Adrenal gland (tissue), 5 donors: ENCODE measurements at regions not wholly inside any gene's neighbourhood (a gene's known extent, or its start where the extent isn't known, plus 50 kb on each side); places are given as distances from the start of the nearest gene placed in this dataset.

Experiments used
- POLR2A ChIP-seq, 2 donors: fragments of 450-650 bp; IDR thresholded peaks; one replicate each; pipeline ENCODE4 v1.6.1; 2017; ENCODE audit warnings: antibody characterized with exemption in 2 of 2, mild to moderate bottlenecking in 2 of 2, moderate library complexity in 1 of 2
- TF ChIP-seq, protein P1 (sequence below), 6 experiments: fragments of 450-650 bp in 4 of 6; fragments of 200-600 bp in 2 of 6; sonication (generic) in 1 of 6; IDR thresholded peaks; 1 replicate in 5 of 6; 2 replicates in 1 of 6; pipeline versions ENCODE4 v1.5.1 to v1.8.0; 2016 to 2021; ENCODE audit warnings: antibody characterized with exemption in 6 of 6, mild to moderate bottlenecking in 2 of 6, moderate library complexity in 1 of 6
- donor health status: DM: no; HTN: no; CAD: no.

DNA sequence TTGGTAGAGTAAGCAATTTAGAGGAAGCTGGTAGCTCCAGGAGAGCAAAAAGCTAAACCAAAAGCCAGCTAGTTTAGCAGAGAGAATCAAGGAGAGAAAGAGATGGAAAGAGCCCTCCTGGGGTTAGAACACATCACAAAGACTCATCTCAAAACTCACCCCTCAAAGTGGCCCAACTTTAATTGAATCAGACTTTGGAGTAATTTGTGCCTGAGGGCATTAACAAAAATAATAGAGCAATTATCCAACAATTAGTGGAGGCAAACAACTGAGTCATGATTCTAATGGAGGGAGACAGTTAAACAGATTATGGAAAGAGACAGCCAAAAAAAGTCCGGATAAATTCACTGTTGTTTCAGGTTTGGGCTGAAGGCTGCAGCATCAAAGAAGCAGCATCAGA, 417.4 kb downstream of the KCNJ3 start:
- TF ChIP-seq, protein P1, sequence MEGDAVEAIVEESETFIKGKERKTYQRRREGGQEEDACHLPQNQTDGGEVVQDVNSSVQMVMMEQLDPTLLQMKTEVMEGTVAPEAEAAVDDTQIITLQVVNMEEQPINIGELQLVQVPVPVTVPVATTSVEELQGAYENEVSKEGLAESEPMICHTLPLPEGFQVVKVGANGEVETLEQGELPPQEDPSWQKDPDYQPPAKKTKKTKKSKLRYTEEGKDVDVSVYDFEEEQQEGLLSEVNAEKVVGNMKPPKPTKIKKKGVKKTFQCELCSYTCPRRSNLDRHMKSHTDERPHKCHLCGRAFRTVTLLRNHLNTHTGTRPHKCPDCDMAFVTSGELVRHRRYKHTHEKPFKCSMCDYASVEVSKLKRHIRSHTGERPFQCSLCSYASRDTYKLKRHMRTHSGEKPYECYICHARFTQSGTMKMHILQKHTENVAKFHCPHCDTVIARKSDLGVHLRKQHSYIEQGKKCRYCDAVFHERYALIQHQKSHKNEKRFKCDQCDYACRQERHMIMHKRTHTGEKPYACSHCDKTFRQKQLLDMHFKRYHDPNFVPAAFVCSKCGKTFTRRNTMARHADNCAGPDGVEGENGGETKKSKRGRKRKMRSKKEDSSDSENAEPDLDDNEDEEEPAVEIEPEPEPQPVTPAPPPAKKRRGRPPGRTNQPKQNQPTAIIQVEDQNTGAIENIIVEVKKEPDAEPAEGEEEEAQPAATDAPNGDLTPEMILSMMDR (IDR thresholded peaks at IDR 0.05), result no peak
- TF ChIP-seq POLR2A (IDR thresholded peaks at IDR 0.05), result no peak
